Tibial nerve (tissue), 4 donors: ENCODE measurements at regions not wholly inside any gene's neighbourhood (a gene's known extent, or its start where the extent isn't known, plus 50 kb on each side); places are given as distances from the start of the nearest gene placed in this dataset.

Experiments
- DNase-seq, 2 donors: peaks; one replicate each; pipeline ENCODE4 v3.0.0-alpha.2; 2019; ENCODE audit warnings: low spot score in 2 of 2
- H3K27ac ChIP-seq, 4 donors: fragments of 200-600 bp; sonication (generic) in 3 of 4; one replicate each; pipeline ENCODE4 v1.5.1; 2017 to 2019; ENCODE audit warnings: mild to moderate bottlenecking in 1 of 4
- H3K27me3 ChIP-seq, 2 donors: fragments of 200-600 bp; sonication (generic) in 1 of 2; one replicate each; pipeline versions ENCODE4 v1.5.1 to v1.6.0; 2017 to 2019
- H3K36me3 ChIP-seq, 3 donors: fragments of 200-600 bp; sonication (generic); one replicate each; pipeline ENCODE4 v1.5.1; 2018 to 2019
- H3K4me1 ChIP-seq, 4 donors: fragments of 200-600 bp; sonication (generic) in 3 of 4; one replicate each; pipeline ENCODE4 v1.5.1; 2017 to 2019
- H3K4me3 ChIP-seq, 4 donors: fragments of 200-600 bp; sonication (generic) in 3 of 4; one replicate each; pipeline ENCODE4 v1.5.1; 2017 to 2019; ENCODE audit warnings: mild to moderate bottlenecking in 1 of 4, moderate library complexity in 1 of 4
- H3K9me3 ChIP-seq, 4 donors: fragments of 200-600 bp; sonication (generic) in 3 of 4; one replicate each; pipeline ENCODE4 v1.5.1; 2017 to 2019
- EP300 ChIP-seq, 2 donors: sonication (generic); formaldehyde crosslinking; IDR thresholded peaks; one replicate each; pipeline ENCODE4 v1.6.1; 2017; ENCODE audit warnings: antibody characterized with exemption in 2 of 2, mild to moderate bottlenecking in 1 of 2
- POLR2A ChIP-seq, 2 donors: fragments of 450-650 bp; IDR thresholded peaks; one replicate each; pipeline ENCODE4 v1.6.1; 2017; ENCODE audit warnings: antibody characterized with exemption in 2 of 2, mild to moderate bottlenecking in 2 of 2, moderate library complexity in 2 of 2
- WGBS, 2 donors: methylation state at CpG; one replicate each; pipeline ENCODE4 v1.1.5; 2018; 5-methylcytosine and 5-hydroxymethylcytosine counted together
- TF ChIP-seq, protein P1 (sequence below), 5 experiments: fragments of 200-600 bp in 3 of 5; fragments of 450-650 bp in 2 of 5; sonication (generic) in 3 of 5; IDR thresholded peaks; one replicate each; pipeline ENCODE4 v1.5.1; 2016 to 2019; ENCODE audit warnings: antibody characterized with exemption in 5 of 5, mild to moderate bottlenecking in 3 of 5, moderate library complexity in 2 of 5

DNA sequence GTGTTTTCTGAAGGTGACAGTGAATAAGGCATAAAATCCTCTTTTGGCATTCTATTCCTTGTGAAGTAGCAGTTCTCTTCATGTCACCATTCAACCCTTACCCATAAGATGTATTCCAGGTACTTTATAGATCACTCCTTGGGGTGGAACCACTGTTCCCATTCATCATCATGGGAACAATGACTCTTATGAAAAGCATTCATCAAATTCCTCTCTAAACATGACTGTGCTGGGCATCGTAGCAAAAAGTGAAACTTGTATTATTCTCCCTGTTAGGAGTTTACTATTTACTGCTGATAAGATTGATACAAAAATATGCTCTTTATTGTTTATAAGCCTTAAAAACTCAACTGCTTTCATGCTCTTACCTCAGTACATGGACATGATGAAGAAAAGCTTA lies 793.4 kb downstream of the LIG4 start:
- Histone ChIP-seq H3K27me3 (no peaks in the 10 kb centered on the region), H3K4me3 (no peak overlapping the region), H3K36me3 (no peaks in the 10 kb centered on the region), H3K4me1 (no peaks in the 10 kb centered on the region), H3K27ac (no peak overlapping the region), H3K9me3 (peaks cover 0 to 2% (median 0%) of the 10 kb centered on the region in 4 donors)
- TF ChIP-seq, protein P1, sequence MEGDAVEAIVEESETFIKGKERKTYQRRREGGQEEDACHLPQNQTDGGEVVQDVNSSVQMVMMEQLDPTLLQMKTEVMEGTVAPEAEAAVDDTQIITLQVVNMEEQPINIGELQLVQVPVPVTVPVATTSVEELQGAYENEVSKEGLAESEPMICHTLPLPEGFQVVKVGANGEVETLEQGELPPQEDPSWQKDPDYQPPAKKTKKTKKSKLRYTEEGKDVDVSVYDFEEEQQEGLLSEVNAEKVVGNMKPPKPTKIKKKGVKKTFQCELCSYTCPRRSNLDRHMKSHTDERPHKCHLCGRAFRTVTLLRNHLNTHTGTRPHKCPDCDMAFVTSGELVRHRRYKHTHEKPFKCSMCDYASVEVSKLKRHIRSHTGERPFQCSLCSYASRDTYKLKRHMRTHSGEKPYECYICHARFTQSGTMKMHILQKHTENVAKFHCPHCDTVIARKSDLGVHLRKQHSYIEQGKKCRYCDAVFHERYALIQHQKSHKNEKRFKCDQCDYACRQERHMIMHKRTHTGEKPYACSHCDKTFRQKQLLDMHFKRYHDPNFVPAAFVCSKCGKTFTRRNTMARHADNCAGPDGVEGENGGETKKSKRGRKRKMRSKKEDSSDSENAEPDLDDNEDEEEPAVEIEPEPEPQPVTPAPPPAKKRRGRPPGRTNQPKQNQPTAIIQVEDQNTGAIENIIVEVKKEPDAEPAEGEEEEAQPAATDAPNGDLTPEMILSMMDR (IDR thresholded peaks at IDR 0.05), result no peak
- no peak for TF ChIP-seq EP300 (IDR thresholded peaks at IDR 0.05)
- no peak for TF ChIP-seq POLR2A (IDR thresholded peaks at IDR 0.05)
- WGBS, 2 donors, result 43% methylated on average over 1 of the region's 1 CpG
- DNase-seq, result no peak

DNA sequence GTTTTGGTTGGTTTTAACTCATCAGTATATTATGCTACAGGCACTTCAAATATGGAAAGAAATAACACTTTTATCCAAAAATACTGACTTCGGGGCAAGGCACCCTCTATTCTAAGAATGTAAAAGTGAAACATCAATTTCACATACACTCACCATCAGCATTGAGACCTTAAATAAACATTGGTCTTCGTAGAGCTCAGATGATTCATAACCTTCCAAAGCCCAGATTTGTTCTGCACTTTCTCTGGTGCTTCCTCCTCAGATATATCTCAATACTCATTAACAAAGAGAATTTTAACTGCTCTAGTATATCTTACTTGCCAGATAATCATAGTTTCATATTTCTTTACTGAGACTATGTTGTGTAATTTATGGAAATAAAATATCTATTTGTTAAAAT lies 794.3 kb downstream of the LIG4 start:
- WGBS, 2 donors, result 64 to 70% methylated on average over 2 of the region's 2 CpGs
- no peaks in the 10 kb centered on the region for H3K36me3 ChIP-seq
- DNase-seq, result no peak
- no peak overlapping the region for H3K4me3 ChIP-seq
- no peaks in the 10 kb centered on the region for H3K4me1 ChIP-seq
- H3K27me3 ChIP-seq, result no peaks in the 10 kb centered on the region
- H3K27ac ChIP-seq, result no peak overlapping the region
- TF ChIP-seq EP300 (IDR thresholded peaks at IDR 0.05), result no peak
- TF ChIP-seq POLR2A (IDR thresholded peaks at IDR 0.05), result no peak
- peaks cover 0 to 2% (median 0%) of the 10 kb centered on the region in 4 donors for H3K9me3 ChIP-seq

DNA sequence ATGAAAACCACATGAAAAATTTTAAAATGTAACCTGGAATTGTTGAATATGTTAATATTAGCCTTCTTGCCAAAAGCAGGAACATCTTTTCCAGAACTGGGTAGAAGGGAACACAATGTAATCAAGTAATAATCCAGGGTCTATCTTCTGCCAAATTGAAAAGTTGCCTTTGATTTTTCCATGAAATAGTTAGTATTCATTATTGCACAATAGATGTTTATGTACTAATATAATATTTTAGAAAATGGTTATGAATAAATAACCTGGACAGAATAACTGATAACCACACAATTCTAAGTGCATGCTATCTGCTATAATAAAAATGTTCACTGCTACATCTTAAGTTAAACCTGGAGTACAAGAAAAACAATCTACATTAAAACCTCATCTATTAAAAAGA lies 802.3 kb downstream of the LIG4 start:
- H3K4me3 ChIP-seq, result no peak overlapping the region
- no peaks in the 10 kb centered on the region for H3K27me3 ChIP-seq
- H3K36me3 ChIP-seq, result no peaks in the 10 kb centered on the region
- no peak for DNase-seq
- H3K27ac ChIP-seq, result no peak overlapping the region
- H3K9me3 ChIP-seq, result no peaks in the 10 kb centered on the region
- no peak for TF ChIP-seq EP300 (IDR thresholded peaks at IDR 0.05)
- TF ChIP-seq, protein P1 (IDR thresholded peaks at IDR 0.05), result no peak
- no peak for TF ChIP-seq POLR2A (IDR thresholded peaks at IDR 0.05)
- H3K4me1 ChIP-seq, result no peaks in the 10 kb centered on the region

DNA sequence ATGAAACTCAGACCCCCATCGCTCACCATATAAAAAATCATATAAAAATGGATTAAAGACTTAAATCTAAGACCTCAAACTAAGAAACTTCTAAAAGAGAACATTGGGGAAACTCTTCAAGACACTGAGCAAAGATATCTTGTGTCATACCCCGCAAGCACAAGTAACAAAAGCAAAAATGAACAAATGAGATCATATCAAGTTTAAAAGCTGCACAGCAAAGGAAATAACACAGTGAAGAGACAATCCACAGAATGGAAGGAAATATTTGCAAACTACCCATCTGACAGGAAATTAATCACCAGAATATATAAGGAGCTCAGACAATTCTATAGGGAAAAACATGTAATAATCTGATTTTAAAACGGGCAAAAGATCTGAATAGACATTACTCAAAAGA lies 808.3 kb downstream of the LIG4 start:
- no peaks in the 10 kb centered on the region for H3K36me3 ChIP-seq
- WGBS, 2 donors, result 88 to 95% methylated on average over 3 of the region's 3 CpGs
- H3K9me3 ChIP-seq, result peaks cover 0 to 9% (median 0%) of the 10 kb centered on the region in 4 donors
- no peaks in the 10 kb centered on the region for H3K4me1 ChIP-seq
- no peak for DNase-seq
- H3K27ac ChIP-seq, result no peak overlapping the region
- no peak overlapping the region for H3K4me3 ChIP-seq
- TF ChIP-seq, protein P1 (IDR thresholded peaks at IDR 0.05), result no peak
- no peak for TF ChIP-seq POLR2A (IDR thresholded peaks at IDR 0.05)
- no peak for TF ChIP-seq EP300 (IDR thresholded peaks at IDR 0.05)
- no peaks in the 10 kb centered on the region for H3K27me3 ChIP-seq

DNA sequence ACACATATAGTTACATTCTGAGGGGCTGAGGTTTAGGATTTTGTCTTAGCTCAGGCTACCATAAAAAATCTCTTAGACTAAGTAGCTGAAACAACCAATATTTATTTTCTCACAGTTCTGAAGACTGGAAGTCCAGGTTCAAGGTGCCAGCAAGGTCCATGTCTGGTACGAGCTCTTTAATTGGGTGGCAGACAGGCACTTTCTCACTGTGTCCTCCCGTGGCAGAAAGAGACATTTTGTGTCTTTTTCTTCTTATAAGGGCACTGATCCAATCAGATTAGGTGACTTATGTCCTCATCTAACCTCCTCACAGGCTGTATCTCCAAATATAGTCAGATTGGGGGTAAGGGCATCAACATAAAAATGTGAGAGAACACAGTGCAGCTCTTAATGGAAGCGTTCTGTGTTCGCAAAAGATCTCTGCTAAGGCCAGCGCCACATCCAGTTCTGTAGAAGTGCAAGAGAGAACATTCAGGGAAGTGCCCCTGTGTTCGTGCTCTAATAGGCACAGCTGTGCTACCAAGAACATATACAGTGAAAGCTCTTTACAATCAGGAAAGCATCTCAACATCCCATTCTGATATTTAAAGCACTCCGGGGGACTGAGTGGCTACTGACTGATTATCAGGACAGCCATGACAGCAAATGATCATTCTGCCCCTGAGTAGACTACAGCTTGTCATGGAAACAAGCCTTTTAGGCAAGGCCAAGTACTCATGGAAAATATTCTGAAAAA lies 819.2 kb downstream of the LIG4 start:
- Histone ChIP-seq H3K4me3 (no peak overlapping the region), H3K27ac (no peak overlapping the region), H3K4me1 (no peaks in the 10 kb centered on the region), H3K36me3 (no peaks in the 10 kb centered on the region), H3K27me3 (no peaks in the 10 kb centered on the region), H3K9me3 (no peaks in the 10 kb centered on the region)
- no peak for TF ChIP-seq EP300 (IDR thresholded peaks at IDR 0.05)
- no peak for TF ChIP-seq POLR2A (IDR thresholded peaks at IDR 0.05)
- TF ChIP-seq, protein P1 (IDR thresholded peaks at IDR 0.05), result no peak
- DNase-seq, result no peak
- 89 to 90% methylated on average over 7 of the region's 7 CpGs for WGBS, 2 donors
